ENCODE measurements at regions not wholly inside any gene's neighbourhood (a gene's known extent, or its start where the extent isn't known, plus 50 kb on each side); places are given as distances from the start of the nearest gene placed in this dataset.

GRCh38 chr2:174668075-174668474, 70.5 kb upstream of the WIPF1 start:
- no peak for DNase-seq (ENCODE audit: low read depth in 3 of 3)

DNA sequence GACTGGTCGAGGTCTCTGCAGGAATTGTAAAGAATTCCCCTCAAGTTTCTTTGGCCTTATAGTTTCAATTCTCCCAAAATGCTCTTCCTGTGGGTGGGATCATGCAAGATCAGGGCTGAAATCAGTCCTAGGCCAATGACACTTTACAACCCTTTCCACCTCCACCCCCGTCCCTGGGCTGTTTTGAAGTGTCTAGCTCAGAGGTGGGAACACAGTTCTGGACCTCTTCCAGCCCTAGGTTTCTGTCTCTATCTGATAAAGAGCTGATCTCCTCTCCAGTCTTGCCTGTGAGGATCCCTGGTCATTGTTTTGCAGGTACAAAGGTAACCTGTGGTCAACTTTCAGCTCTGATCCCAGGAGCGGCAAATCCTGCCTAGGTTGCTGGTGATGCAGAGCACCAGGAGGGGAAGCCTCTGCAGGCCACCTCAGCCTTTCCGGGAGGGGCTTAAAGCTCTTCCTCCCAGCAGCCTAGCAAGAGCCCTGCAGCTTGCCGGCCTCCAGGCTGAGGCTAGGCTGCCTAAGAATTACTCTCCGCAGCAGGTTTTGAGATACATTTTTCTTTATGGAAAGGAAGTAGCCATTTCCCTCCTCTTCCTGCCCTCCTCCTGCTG, 69.8 kb upstream of the WIPF1 start:
- no peak for DNase-seq (ENCODE audit: low read depth in 3 of 3)

DNA sequence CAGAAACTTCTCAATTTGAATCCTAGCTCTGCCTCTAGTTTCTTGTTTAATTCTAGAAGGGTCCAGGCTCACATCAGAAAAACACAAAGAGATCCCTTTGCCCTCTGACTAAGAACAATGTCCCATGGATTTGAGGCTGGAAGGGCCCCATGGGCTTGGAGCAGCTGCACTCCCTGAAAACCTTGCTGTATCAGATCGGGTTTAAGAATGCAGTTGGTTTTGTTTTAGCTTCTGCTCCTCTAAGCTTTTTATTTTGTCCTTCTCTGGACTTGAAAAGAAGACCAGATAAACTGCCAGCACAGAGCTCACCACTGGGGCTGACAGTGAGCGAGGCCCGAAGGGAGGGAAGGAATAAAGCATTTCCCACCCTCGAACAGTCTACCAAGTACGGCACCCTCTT, 69.2 kb upstream of the WIPF1 start:
- DNase-seq (ENCODE audit: low read depth in 3 of 3): no peak

DNA sequence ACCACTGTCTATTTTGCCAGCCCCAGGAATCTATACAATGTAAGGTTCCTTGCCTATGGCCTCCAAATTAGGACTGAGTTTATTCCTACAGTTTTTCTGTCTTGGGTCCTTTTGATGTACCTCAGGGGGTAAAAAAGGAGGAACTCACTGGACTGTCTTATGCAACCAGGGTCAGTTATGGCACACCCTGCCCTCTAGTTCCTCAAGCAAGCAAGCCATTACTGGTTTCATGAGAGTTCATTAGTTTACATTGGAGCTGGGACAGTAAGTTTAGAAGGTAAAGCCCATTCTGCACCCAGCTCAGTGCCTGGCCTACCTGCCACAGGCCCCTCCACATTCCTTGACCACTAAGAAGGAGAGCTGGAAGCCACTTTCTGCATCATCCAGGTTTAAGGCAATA, 68.7 kb upstream of the WIPF1 start:
- DNase-seq (ENCODE audit: low read depth in 3 of 3): no peak

DNA sequence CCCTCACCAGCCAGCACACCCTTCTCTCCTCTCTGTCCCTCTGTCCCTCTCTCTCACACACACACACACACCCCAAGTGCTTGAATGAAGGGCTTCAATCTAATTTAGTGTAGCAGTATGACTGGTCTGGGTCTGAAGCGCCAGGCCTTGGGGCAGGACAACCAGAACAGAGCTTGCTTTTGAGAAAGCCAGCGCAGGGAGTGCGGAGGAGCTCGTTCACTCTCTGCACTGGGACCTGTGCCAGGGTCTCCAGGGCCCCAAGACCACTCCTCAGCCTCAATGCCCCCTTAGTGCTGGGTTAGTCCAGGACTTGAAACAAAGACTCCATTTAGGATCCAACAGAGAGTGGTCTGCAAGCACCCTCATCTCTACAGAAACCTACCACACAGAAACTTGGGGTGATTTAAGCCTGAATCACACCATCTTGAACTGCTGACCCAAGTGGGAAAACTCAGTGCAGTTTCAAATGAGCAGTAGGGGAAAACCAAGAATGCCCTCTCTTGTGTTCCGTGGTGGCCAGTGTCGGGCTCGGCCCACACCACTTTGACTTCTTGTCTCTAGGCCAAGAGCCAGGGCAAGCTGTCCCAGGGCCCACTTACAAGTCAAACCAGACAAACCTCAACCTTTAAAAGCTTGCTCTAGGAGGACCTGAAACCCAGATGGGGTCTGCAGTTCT, 66.6 kb upstream of the WIPF1 start:
- DNase-seq (ENCODE audit: low read depth in 3 of 3): no peak

- DNase-seq (ENCODE audit: low read depth in 3 of 3): no peak
Measured at GRCh38 chr2:174663550-174663949, 65.9 kb upstream of the WIPF1 start.

- no peak for DNase-seq (ENCODE audit: low read depth in 3 of 3)
Measured at GRCh38 chr2:174662859-174663258, 65.3 kb upstream of the WIPF1 start.

GRCh38 chr2:174662459-174662858, 64.9 kb upstream of the WIPF1 start:
- DNase-seq (ENCODE audit: low read depth in 3 of 3): no peak

DNA sequence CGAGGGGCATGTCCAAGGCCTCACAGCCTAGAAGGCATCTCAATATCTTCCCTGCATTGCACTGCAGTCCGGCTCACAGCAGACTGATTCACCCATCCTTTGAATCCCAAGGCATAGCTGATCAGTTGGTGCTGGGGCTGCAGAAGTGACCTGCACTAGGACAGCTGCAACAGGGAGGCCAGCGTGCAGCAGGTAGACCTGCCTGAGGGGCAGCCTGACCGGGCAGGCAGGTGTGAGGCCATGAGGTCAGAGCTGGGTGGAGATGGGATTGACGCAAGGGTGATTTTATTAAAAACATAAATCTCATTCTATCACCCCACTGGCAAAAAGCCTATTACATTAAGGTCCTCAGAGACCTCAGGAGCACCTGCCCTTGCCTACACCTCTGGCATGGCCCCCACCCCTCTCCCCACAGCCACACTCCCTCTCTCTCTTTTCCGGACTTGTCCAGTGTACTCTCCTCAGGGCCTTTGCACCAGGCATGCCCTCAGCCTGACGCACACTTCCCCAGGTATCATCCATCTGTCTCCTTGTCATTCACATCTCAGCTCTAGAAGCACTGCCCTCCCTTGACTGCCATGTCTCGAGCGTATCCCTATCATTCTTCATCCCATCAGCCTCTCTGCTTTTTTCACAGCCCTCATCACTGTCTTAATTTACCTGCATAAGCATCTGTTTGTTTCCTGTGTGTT, 63.5 kb upstream of the WIPF1 start:
- DNase-seq (ENCODE audit: low read depth in 3 of 3): no peak

- DNase-seq (ENCODE audit: low read depth in 3 of 3): no peak
Measured at GRCh38 chr2:174659069-174659900, 61.7 kb upstream of the WIPF1 start.

DNA sequence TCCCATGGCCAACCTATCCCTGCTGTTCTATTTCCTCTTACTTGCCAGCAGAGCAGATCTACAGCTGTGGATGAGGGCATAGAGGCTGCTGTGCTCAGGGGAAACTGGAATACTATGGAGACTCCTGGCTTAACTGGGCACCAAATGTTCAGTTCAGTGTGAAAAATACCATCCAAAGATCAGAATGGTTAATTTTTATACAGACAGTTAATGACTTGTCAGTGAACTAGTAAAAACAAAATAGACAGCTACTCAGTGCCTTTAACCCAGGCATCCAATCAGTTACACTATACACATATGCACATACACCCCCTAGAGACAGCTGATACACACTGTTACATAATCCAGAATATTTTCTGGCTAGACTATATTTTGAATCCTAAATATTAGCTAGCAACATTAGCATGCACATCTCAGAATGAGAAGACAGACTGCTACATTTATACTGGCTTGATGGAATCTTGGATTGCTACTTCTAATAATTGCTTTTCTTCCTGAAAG, 59.1 kb upstream of the WIPF1 start:
- DNase-seq (ENCODE audit: low read depth in 3 of 3): no peak

DNA sequence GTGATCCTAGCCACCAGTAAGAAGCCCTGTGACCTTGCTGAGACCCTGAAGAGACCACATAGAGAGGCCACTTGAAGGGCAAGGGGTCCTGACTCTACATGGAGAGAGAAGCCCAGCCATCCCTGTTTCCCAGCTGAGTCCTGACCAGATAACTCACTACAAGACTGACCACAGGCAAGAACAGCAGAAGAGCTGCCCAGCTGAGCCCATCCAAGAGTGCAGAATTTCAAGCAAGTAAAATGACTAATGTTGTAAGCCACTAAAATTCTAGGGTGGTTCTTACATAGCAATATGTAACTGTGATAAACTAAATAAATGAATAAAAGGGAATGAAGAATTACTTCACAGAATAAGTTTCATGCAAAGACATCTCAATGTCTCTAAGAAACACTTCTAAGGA, 58.4 kb upstream of the WIPF1 start:
- DNase-seq (ENCODE audit: low read depth in 3 of 3): no peak

- DNase-seq (ENCODE audit: low read depth in 3 of 3): no peak
Measured at GRCh38 chr2:174654419-174654941, 56.9 kb upstream of the WIPF1 start.

DNA sequence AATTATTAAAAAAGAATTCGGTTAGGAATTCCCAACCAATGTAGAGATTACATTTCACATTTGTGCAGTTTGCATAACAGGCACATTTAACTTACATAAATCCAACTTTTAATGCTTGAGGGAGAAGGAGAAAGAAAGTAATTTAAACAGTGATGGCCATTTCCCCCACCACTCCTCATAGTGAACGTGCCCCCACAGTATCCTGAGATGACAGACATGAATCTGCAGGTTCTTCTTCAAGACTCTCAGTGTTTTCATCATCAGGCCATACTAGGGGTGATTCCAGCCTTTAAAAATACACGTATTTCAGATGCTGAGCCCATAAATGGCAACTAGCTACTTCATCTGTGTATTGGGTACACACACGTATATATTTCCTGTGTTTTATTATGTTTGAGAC, 51.3 kb upstream of the WIPF1 start:
- no peak for DNase-seq (ENCODE audit: low read depth in 3 of 3)
